Gastrocnemius medialis (tissue), 4 donors: ENCODE measurements at regions not wholly inside any gene's neighbourhood (a gene's known extent, or its start where the extent isn't known, plus 50 kb on each side); places are given as distances from the start of the nearest gene placed in this dataset.

Experiments used
- POLR2A ChIP-seq, 2 donors: fragments of 450-650 bp; IDR thresholded peaks; one replicate each; pipeline ENCODE4 v1.6.1; 2017; ENCODE audit warnings: antibody characterized with exemption in 2 of 2, mild to moderate bottlenecking in 2 of 2, moderate library complexity in 2 of 2
- TF ChIP-seq, protein P1 (sequence below), 5 experiments: fragments of 450-650 bp in 3 of 5; fragments of 200-600 bp in 2 of 5; sonication (generic) in 2 of 5; IDR thresholded peaks in 4 of 5; conservative IDR thresholded peaks in 1 of 5; 1 replicate in 4 of 5; 2 replicates in 1 of 5; pipeline ENCODE4 v1.5.1; 2016 to 2019; ENCODE audit warnings: antibody characterized with exemption in 5 of 5, mild to moderate bottlenecking in 3 of 5, moderate library complexity in 3 of 5

DNA sequence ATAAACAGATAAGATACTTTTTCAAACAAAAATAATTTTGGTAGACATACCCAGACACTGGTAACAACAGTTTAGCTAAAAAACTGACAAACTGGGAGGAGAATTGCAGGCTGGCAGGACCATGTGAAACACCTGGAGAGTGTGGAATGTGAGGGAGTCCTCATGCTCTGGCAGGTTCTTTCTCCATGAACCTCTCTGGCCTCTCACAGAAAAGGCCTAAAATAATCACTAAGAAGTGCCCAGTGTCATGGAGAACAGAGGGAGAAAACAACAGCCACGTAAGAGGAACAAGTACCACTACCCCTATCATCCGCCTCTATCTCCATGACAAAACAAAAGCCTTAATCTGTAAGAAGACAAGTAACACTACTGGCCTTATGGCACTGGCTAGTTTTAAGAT, 1227.5 kb upstream of the CDH9 start:
- TF ChIP-seq, protein P1, sequence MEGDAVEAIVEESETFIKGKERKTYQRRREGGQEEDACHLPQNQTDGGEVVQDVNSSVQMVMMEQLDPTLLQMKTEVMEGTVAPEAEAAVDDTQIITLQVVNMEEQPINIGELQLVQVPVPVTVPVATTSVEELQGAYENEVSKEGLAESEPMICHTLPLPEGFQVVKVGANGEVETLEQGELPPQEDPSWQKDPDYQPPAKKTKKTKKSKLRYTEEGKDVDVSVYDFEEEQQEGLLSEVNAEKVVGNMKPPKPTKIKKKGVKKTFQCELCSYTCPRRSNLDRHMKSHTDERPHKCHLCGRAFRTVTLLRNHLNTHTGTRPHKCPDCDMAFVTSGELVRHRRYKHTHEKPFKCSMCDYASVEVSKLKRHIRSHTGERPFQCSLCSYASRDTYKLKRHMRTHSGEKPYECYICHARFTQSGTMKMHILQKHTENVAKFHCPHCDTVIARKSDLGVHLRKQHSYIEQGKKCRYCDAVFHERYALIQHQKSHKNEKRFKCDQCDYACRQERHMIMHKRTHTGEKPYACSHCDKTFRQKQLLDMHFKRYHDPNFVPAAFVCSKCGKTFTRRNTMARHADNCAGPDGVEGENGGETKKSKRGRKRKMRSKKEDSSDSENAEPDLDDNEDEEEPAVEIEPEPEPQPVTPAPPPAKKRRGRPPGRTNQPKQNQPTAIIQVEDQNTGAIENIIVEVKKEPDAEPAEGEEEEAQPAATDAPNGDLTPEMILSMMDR (IDR thresholded peaks at IDR 0.05 in 4 of 5, conservative IDR thresholded peaks at IDR 0.05 in 1 of 5), result no peak
- no peak for TF ChIP-seq POLR2A (IDR thresholded peaks at IDR 0.05)
